ENCODE measurements at regions not wholly inside any gene's neighbourhood (a gene's known extent, or its start where the extent isn't known, plus 50 kb on each side); places are given as distances from the start of the nearest gene placed in this dataset.

- ChIA-PET CTCF (interaction anchor here (0.5 to 1.2 kb wide), 2 partner anchors 37 to 1366 kb away, joined by 4 to 7 read pairs; no protein-coding TSS in a partner anchor), POLR2A (no interaction called here)
- Histone ChIP-seq H3K27me3 (ENCODE audit: control insufficient read depth, insufficient read depth, low read length) (no peaks in the 10 kb centered on the region), H3K4me3 (ENCODE audit: low read depth, low read length) (no peak overlapping the region), H3K9me3 (ENCODE audit: control insufficient read depth, insufficient read depth, low read length) (no peaks in the 10 kb centered on the region), H3K27ac (ENCODE audit: low read depth, low read length) (no peak overlapping the region)
- no peak for DNase-seq (ENCODE audit: low read depth, low spot score)
- TF ChIP-seq, protein P1, sequence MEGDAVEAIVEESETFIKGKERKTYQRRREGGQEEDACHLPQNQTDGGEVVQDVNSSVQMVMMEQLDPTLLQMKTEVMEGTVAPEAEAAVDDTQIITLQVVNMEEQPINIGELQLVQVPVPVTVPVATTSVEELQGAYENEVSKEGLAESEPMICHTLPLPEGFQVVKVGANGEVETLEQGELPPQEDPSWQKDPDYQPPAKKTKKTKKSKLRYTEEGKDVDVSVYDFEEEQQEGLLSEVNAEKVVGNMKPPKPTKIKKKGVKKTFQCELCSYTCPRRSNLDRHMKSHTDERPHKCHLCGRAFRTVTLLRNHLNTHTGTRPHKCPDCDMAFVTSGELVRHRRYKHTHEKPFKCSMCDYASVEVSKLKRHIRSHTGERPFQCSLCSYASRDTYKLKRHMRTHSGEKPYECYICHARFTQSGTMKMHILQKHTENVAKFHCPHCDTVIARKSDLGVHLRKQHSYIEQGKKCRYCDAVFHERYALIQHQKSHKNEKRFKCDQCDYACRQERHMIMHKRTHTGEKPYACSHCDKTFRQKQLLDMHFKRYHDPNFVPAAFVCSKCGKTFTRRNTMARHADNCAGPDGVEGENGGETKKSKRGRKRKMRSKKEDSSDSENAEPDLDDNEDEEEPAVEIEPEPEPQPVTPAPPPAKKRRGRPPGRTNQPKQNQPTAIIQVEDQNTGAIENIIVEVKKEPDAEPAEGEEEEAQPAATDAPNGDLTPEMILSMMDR (IDR thresholded peaks at IDR 0.05; ENCODE audit: low read depth, low read length) = no peak
Observed at GRCh38 chr5:106306313-106307028, 1364.3 kb downstream of the EFNA5 start.

GRCh38 chr5:106303911-106304310, 1366.8 kb downstream of the EFNA5 start:
- CTCF ChIA-PET = no interaction called here
- Histone ChIP-seq H3K9me3 (ENCODE audit: control insufficient read depth, insufficient read depth, low read length) (no peaks in the 10 kb centered on the region), H3K4me3 (ENCODE audit: low read depth, low read length) (no peak overlapping the region), H3K27ac (ENCODE audit: low read depth, low read length) (no peak overlapping the region), H3K27me3 (ENCODE audit: control insufficient read depth, insufficient read depth, low read length) (no peaks in the 10 kb centered on the region)
- POLR2A ChIA-PET = no interaction called here
- no peak for DNase-seq (ENCODE audit: low read depth, low spot score)
- TF ChIP-seq, protein P1 (IDR thresholded peaks at IDR 0.05; ENCODE audit: low read depth, low read length) = no peak

DNA sequence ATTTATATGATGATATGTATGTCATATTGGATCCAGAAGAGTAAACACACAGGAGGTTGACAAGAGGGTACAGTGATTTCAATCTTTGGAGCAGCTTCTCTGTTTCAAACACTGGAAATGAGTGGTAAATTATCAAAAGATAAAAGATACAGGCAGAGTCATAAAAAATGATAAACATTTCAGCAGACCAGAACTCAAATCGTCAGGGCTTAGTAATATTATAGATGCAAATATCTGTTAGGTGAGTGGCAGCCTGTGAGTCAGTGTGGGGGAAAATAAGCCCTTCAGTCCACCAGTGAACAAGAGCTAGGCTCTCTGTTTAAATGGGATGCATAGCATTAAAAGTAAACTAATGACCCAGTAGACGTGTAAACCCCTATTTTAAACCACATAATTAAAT, 1378.1 kb downstream of the EFNA5 start:
- Histone ChIP-seq H3K9me3 (ENCODE audit: control insufficient read depth, insufficient read depth, low read length) (no peaks in the 10 kb centered on the region), H3K27ac (ENCODE audit: low read depth, low read length) (no peak overlapping the region), H3K4me3 (ENCODE audit: low read depth, low read length) (no peak overlapping the region), H3K27me3 (ENCODE audit: control insufficient read depth, insufficient read depth, low read length) (no peaks in the 10 kb centered on the region)
- DNase-seq (ENCODE audit: low read depth, low spot score) = peak; percentile 16
- TF ChIP-seq, protein P1 (IDR thresholded peaks at IDR 0.05; ENCODE audit: low read depth, low read length) = no peak
- ChIA-PET CTCF (no interaction called here), POLR2A (no interaction called here)

DNA sequence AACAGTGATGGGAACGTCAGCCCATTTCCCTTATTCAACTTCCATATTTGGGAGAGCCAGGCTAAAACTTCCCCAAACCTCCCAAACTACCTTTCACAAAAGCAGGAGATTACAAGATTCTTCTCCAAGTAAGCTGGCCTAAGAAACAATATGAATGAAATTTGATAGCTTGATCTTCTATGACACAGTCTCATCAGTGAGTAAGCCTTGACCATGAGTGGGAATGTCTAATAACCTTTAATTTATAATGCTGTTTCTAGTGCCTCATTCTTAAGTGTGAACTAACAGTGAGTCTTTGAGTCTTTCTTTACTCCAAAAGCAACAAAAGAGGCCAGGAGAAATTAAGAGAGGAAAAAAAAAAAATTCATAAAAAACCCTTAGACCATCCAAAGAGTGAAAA, 1379.9 kb downstream of the EFNA5 start:
- Histone ChIP-seq H3K27me3 (ENCODE audit: control insufficient read depth, insufficient read depth, low read length) (no peaks in the 10 kb centered on the region), H3K4me3 (ENCODE audit: low read depth, low read length) (no peak overlapping the region), H3K27ac (ENCODE audit: low read depth, low read length) (no peak overlapping the region), H3K9me3 (ENCODE audit: control insufficient read depth, insufficient read depth, low read length) (no peaks in the 10 kb centered on the region)
- no peak for DNase-seq (ENCODE audit: low read depth, low spot score)
- TF ChIP-seq, protein P1 (IDR thresholded peaks at IDR 0.05; ENCODE audit: low read depth, low read length) = no peak
- POLR2A ChIA-PET = no interaction called here
- CTCF ChIA-PET = no interaction called here

- Histone ChIP-seq H3K27me3 (ENCODE audit: control insufficient read depth, insufficient read depth, low read length) (no peaks in the 10 kb centered on the region), H3K9me3 (ENCODE audit: control insufficient read depth, insufficient read depth, low read length) (no peaks in the 10 kb centered on the region), H3K4me3 (ENCODE audit: low read depth, low read length) (no peak overlapping the region), H3K27ac (ENCODE audit: low read depth, low read length) (no peak overlapping the region)
- POLR2A ChIA-PET = no interaction called here
- TF ChIP-seq, protein P1 (IDR thresholded peaks at IDR 0.05; ENCODE audit: low read depth, low read length) = no peak
- no peak for DNase-seq (ENCODE audit: low read depth, low spot score)
- CTCF ChIA-PET = interaction anchor here (0.5 to 1.1 kb wide), 3 partner anchors 20 to 341 kb away, joined by 3 to 8 read pairs (median 5); no protein-coding TSS in a partner anchor
Observed at GRCh38 chr5:106288979-106289378, 1381.8 kb downstream of the EFNA5 start.
